Activated T-cell treated with anti-CD3 and anti-CD28 coated beads, Interleukin-2, amount 50 U/mL, for 72 hours (primary cell): ENCODE measurements at regions not wholly inside any gene's neighbourhood (a gene's known extent, or its start where the extent isn't known, plus 50 kb on each side); places are given as distances from the start of the nearest gene placed in this dataset.
"Not testable (repeated sequence)": the region's sequence is repeated elsewhere in the genome, so short reads cannot be mapped to it uniquely, and the experiment has no call there.

Experiments used
- ATAC-seq, 2 donors: fragments of 150-1000 bp; cut with Tn5 transposase; replicated peaks in 1 of 2; 2 replicates each; pipeline ENCODE4 v1.10.0; 2021; ENCODE audit warnings: moderate library complexity in 2 of 2, mild to moderate bottlenecking in 1 of 2
- DNase-seq, 2 donors: peaks; one replicate each; pipeline ENCODE4 v3.0.0; 2021 to 2022; ENCODE audit warnings: mixed read lengths in 1 of 2
- H3K27ac Mint-ChIP-seq: one replicate; pipeline ENCODE4 v1.8.0; 2022; ENCODE audit warnings: mild to moderate bottlenecking, moderate library complexity, mixed read lengths
- H3K27me3 Mint-ChIP-seq: one replicate; pipeline ENCODE4 v1.8.0; 2022; ENCODE audit warnings: low read depth, mixed read lengths
- H3K36me3 Mint-ChIP-seq, 2 donors: one replicate each; pipeline ENCODE4 v1.8.0; 2022; ENCODE audit warnings: mixed read lengths in 2 of 2, mild to moderate bottlenecking in 1 of 2; ENCODE audit not compliant: insufficient read depth in 2 of 2
- H3K4me1 Mint-ChIP-seq: one replicate; pipeline ENCODE4 v1.8.0; 2022; ENCODE audit warnings: low read depth, mixed read lengths
- H3K4me3 Mint-ChIP-seq, 2 donors: one replicate each; pipeline ENCODE4 v1.8.0; 2022; ENCODE audit warnings: mild to moderate bottlenecking in 2 of 2, mixed read lengths in 2 of 2, moderate library complexity in 2 of 2
- H3K9me3 Mint-ChIP-seq, 2 donors: one replicate each; pipeline ENCODE4 v1.8.0; 2022; ENCODE audit warnings: mixed read lengths in 2 of 2

DNA sequence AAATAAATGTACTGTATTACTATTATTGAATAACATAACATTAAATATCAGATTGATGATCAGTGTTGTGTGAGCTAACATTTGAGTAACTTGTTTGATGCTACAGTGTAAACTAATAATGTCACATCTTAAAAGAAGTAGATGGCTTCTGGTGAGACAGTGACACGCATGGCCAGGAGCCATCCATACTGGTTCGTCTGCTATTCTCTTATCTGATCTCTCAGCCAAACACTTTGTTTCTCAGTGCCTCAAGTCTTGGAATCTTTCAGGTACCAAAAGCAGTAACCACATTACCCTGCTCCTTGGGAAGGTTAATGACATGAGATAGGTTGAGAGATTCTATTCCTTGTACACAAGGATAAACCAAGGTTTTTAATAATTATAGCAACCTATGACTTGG lies 198.1 kb upstream of the IGFBP7 start:
- no peak overlapping the region for H3K27ac Mint-ChIP-seq
- no peaks in the 10 kb centered on the region for H3K36me3 Mint-ChIP-seq
- no peak overlapping the region for H3K4me3 Mint-ChIP-seq
- ATAC-seq (no peak), DNase-seq (no peak)
- no peaks in the 10 kb centered on the region for H3K4me1 Mint-ChIP-seq
- no peaks in the 10 kb centered on the region for H3K27me3 Mint-ChIP-seq
- peaks cover 1% of the 10 kb centered on the region in 2 donors for H3K9me3 Mint-ChIP-seq

DNA sequence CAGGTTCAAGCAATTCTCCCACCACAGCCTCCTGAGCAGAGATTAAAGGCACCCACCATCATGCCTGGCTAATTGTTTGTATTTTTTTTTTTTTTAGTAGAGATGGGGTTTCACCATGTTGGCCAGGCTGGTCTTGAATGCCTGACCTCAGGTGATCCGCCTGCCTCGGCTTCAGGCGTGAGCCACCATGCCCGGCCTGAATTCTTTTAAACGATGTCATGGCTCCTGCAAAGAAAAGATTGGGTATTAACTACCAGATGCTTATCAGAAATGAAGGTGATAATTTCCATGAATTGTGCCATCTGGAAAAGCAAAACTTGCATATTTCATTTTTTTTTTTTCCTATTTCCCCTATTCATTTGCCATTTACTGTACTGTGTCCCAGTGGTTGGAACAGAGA lies 195.7 kb upstream of the IGFBP7 start:
- H3K4me1 Mint-ChIP-seq, result no peaks in the 10 kb centered on the region
- no peak for DNase-seq
- H3K9me3 Mint-ChIP-seq, result peaks cover 0 to 1% of the 10 kb centered on the region in 2 donors
- H3K36me3 Mint-ChIP-seq, result no peaks in the 10 kb centered on the region
- no peaks in the 10 kb centered on the region for H3K27me3 Mint-ChIP-seq
- no peak overlapping the region for H3K27ac Mint-ChIP-seq
- no peak overlapping the region for H3K4me3 Mint-ChIP-seq
- ATAC-seq, result no peak

DNA sequence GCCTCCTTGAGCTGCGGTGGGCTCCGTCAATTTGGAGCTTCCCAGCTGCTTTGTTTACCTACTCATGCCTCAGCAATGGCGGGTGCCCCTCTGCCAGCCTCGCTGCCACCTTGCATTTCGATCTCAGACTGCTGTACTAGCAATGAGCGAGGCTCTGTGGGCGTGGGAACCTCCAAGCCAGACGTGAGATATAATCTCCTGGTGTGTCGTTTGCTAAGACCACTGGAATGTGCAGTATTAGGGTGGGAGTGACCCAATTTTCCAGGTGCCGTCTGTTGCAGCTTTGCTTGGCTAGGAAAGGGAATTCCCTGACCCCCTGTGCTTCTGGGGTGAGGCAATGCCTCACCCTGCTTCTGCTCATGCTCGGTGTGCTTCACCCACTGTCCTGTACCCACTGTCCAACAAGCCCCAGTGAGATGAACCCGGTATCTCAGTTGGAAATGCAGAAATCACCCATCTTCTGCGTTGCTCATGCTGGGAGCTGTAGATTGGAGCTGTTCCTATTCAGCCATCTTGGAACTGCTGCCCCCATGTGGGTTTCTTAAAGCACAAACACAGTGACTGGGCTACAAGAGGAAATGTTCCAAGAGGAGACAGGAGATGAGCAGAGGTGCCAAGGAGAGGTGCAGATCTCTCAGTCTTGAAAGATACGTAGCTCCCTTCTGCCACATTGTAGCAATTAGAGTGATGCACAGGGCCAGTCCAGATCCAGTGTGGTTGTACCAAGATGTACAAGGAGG lies 193.0 kb upstream of the IGFBP7 start:
- ATAC-seq (no peak), DNase-seq (no peak)
- Mint-ChIP-seq H3K27ac (no peak overlapping the region), H3K36me3 (no peaks in the 10 kb centered on the region), H3K27me3 (no peaks in the 10 kb centered on the region), H3K4me1 (no peaks in the 10 kb centered on the region), H3K9me3 (peaks cover 0 to 1% of the 10 kb centered on the region in 2 donors), H3K4me3 (no peak overlapping the region)

DNA sequence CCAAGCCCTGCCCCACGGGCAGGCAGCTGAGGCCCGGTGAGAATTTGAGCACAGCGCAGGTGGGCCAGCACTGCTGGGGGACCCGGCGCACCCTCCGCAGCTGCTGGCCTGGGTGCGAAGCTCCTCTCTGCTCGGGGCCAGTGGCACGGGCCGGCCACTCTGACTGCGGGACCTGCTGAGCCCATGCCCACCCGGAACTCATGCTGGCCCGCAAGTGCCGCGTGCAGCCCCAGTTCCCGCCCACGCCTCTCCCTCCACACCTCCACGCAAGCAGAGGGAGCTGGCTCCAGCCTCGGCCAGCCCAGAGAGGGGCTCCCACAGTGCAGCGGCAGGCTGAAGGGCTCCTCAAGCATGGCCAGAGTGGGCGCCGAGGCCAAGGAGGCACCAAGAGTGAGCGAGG lies 190.1 kb upstream of the IGFBP7 start:
- H3K4me3 Mint-ChIP-seq, DNase-seq, H3K27me3 Mint-ChIP-seq, H3K27ac Mint-ChIP-seq, ATAC-seq, H3K4me1 Mint-ChIP-seq, H3K9me3 Mint-ChIP-seq, H3K36me3 Mint-ChIP-seq: not testable (repeated sequence)

DNA sequence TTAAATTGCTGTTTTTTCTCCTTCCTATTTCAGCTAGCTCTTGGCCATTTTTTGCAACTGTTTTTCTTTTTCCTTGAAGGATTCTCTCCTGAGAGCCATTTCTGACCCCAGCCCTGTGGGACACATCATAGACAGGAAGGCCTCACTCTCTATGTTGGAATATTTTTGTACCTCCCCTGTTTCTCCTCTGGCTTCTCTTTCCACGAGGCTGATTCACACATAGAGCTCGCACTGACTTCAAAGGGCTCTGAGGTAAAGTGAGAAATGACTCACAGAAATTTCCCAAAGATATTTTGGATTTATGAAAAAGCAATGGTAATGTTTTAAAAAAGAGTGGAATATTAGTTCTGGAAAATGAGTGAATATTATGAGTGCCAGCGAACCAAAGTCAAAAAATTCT lies 181.7 kb upstream of the IGFBP7 start:
- no peak for ATAC-seq
- Mint-ChIP-seq H3K36me3 (no peaks in the 10 kb centered on the region), H3K4me1 (no peaks in the 10 kb centered on the region), H3K9me3 (peaks cover 0 to 2% of the 10 kb centered on the region in 2 donors), H3K27me3 (no peaks in the 10 kb centered on the region), H3K4me3 (no peak overlapping the region), H3K27ac (no peak overlapping the region)
- DNase-seq, result no peak

DNA sequence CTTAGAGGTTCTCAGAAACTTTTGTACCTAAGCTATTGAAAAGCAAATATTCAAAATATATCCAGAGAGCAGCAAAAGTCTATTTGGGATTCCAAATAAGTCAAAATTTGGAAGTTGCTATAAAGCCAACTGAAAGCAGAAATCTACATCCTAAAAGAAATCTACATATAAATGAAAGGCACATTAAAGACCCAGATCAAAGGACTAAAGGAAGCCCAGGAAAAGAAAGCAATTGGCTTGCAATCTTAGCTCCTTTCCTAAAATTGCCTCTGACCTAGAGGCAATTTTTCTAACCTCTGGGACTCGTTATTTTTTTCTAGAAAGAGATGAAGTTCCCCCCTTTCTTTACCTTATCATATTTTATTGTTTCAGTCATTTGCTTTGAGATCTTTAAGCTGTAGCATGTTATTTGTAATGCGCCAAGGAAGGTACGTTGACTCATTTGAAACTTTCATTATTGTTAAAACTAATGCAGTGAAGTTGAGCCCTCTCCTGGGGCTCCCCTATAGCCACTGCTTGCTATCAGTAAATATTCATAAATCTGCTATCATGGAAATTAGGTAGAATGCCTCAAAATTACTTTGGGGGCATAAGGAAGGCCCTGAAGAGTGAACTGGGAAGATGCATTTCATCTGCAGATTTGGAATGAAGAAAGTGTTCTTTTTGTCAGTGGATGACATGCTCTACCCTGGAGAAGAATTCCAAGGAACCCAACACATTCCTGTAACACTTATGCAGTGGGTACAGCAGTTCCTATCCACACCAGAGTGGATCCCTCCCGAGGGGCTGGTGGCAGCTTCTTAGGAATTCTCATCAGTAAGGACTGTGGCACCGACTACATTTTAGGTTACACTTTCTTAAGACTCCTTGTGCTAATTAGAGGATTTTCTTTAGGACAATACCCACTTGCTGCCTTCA lies 177.8 kb upstream of the IGFBP7 start:
- DNase-seq, result no peak
- peaks cover 0 to 2% of the 10 kb centered on the region in 2 donors for H3K9me3 Mint-ChIP-seq
- H3K27me3 Mint-ChIP-seq, result no peaks in the 10 kb centered on the region
- no peak overlapping the region for H3K27ac Mint-ChIP-seq
- no peak for ATAC-seq
- H3K4me3 Mint-ChIP-seq, result no peak overlapping the region
- no peaks in the 10 kb centered on the region for H3K36me3 Mint-ChIP-seq
- H3K4me1 Mint-ChIP-seq, result no peaks in the 10 kb centered on the region

DNA sequence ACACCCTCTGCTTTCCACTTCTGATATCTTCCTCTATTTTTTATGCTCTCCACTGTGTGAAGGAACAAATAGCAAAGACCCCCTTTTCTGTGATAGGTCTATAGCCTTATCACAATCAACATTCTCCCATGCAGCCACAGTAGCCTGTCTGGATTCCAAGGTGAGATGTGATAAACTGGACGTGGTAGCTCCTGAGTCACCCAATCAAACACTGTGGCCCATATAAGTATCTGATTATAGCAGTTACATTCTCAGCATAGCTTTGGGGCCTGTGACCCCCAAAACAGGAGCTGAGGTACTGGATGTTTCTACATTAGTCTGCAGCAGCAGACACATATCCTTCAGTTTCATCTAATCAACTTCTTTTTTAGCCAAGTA lies 172.7 kb upstream of the IGFBP7 start:
- Mint-ChIP-seq H3K9me3 (peaks cover 0 to 2% of the 10 kb centered on the region in 2 donors), H3K27me3 (no peaks in the 10 kb centered on the region), H3K4me3 (no peak overlapping the region), H3K27ac (no peak overlapping the region), H3K4me1 (no peaks in the 10 kb centered on the region), H3K36me3 (no peaks in the 10 kb centered on the region)
- DNase-seq (no peak), ATAC-seq (no peak)

DNA sequence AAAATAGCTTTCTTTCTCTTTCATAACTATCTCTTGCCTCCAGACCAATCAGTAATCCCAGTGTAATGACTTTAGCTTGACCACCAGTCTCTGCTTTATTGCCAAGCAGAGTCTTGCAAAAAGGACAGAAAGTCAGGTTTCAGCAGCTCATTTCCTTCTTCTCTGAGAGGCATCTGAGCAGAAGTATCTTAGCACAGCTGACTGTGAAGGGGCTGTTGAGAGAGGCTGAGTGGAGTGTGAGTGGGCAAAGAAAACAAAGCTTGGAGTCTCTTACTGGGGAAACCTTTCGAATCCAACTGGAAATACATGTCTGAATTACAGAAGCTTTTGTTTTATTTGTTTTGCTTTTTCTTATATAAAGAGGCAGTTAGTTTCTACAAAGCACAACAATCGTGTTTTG lies 170.3 kb upstream of the IGFBP7 start:
- no peak for ATAC-seq
- Mint-ChIP-seq H3K4me1 (no peaks in the 10 kb centered on the region), H3K36me3 (no peaks in the 10 kb centered on the region), H3K9me3 (no peaks in the 10 kb centered on the region), H3K27me3 (no peaks in the 10 kb centered on the region), H3K4me3 (no peak overlapping the region), H3K27ac (no peak overlapping the region)
- no peak for DNase-seq

DNA sequence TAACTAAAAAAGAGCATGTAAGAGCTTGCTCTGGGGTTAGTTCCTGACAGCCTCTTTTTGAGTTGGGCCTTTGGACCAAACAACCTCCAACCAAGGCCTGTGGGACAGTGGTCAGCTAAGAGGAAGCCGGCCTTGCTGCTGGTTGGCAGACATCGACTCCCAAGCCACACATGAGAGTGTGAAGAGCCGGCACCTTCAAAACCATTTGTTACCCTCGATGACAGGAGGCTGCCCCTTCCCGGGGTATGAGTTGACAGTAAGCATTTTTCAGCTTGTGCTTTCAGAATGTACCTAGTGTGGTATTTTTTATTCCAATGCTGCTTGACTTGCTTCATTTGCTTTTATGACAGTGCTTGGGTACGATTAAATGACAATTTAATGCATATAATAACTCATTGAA lies 168.6 kb upstream of the IGFBP7 start:
- Mint-ChIP-seq H3K9me3 (no peaks in the 10 kb centered on the region), H3K27ac (no peak overlapping the region), H3K4me1 (no peaks in the 10 kb centered on the region), H3K27me3 (no peaks in the 10 kb centered on the region), H3K36me3 (no peaks in the 10 kb centered on the region), H3K4me3 (no peak overlapping the region)
- ATAC-seq (no peak), DNase-seq (no peak)

DNA sequence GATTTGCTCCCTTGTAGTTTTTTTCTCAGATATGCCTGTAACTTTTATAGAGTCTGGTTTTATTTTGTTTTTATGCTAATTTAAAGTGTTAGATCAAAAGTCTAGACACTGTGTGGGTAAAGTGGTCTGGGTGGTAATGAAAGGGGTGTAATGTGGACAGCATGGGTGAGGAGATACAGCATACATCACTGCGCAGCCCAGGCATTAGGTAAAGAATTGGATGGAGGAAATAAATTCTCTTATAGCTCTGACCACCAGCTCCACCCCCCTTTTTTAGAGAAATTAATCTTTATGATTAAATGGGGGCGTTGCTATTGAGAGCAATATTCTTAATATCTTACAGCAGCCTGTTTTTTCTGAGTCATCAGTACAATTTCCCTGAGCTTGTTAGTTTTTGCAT lies 163.9 kb upstream of the IGFBP7 start:
- ATAC-seq, result no peak
- Mint-ChIP-seq H3K27ac (no peak overlapping the region), H3K4me1 (no peaks in the 10 kb centered on the region), H3K9me3 (no peaks in the 10 kb centered on the region), H3K36me3 (no peaks in the 10 kb centered on the region), H3K27me3 (no peaks in the 10 kb centered on the region), H3K4me3 (no peak overlapping the region)
- DNase-seq, result no peak

DNA sequence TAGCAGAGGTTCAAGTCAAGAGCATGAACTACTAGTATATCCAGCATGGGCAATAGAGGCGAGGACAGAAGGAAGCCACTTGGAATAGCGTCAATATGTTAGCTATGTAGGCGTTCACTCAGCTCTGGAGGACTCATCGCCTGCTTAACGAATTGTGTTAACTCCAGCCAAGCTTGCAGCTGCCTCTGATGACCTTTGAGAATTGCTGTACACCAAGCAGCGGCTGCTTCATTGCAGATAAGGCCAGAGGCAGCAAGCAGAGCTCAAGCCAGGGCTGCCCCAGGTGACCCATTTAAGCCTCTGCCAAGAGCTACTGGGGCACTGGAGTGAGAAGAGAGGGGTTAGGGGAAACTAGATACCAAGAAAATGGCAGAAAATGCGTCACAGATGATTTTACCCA lies 160.2 kb upstream of the IGFBP7 start:
- H3K4me1 Mint-ChIP-seq, result no peaks in the 10 kb centered on the region
- H3K9me3 Mint-ChIP-seq, result no peaks in the 10 kb centered on the region
- no peaks in the 10 kb centered on the region for H3K36me3 Mint-ChIP-seq
- DNase-seq (no peak), ATAC-seq (no peak)
- H3K27ac Mint-ChIP-seq, result no peak overlapping the region
- no peaks in the 10 kb centered on the region for H3K27me3 Mint-ChIP-seq
- H3K4me3 Mint-ChIP-seq, result no peak overlapping the region

DNA sequence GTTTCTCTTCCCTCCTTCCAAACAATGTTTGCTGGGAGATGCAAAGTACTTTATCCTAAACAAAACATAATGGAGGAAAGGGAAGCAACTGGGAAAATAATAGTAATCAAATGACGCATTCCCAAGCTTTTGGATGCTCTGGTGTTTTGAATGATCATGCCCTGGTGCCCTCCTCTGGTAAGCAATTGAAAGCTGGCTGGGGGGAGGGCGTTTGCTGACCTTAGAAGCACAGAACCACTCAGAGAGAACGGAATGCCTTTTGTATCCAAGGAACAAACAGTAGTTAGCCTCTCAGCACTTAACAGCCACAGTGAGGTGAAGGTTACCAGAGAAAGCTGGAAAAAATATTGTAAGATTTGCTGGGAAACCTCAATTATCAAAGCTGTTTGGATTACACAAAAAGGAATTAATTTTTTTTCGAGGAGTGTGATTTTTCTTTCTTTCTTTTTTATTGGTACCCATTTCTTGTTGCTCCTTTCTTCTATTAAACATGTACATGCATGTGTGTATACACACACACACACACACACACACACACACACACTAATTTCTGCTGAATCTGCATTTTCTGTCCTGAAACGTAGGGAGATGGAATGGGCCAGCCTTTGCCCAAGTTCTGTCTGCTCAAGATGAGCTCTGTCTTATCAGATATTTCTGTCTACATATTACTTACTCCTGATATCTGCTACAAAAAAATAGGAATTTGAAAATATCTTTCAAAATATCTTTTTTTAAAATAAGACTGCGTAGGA lies 155.8 kb upstream of the IGFBP7 start:
- ATAC-seq, result no peak
- no peaks in the 10 kb centered on the region for H3K27me3 Mint-ChIP-seq
- H3K4me1 Mint-ChIP-seq, result no peaks in the 10 kb centered on the region
- H3K9me3 Mint-ChIP-seq, result peaks cover 0 to 1% of the 10 kb centered on the region in 2 donors
- no peak for DNase-seq
- H3K27ac Mint-ChIP-seq, result no peak overlapping the region
- no peaks in the 10 kb centered on the region for H3K36me3 Mint-ChIP-seq
- H3K4me3 Mint-ChIP-seq, result no peak overlapping the region

DNA sequence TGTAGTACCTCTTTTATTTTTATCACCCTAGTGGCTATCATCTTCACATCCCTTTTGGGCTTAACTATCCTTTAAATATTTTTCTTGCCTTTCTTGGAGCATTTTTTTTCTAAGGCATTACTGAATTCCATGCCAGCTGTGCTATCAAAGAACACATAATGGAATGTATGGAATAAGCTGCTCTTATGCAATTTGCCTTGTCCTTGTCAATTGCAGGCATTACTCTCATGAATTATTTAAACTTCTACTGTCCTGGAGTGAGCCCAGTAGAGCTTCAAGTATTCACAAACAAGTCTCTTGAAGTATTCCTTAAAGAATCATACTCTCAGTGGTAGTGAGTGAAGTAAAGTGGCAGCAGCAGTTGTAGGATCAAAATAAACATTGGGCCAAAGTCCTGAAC lies 144.6 kb upstream of the IGFBP7 start:
- no peak overlapping the region for H3K4me3 Mint-ChIP-seq
- H3K4me1 Mint-ChIP-seq, result no peaks in the 10 kb centered on the region
- H3K27me3 Mint-ChIP-seq, result no peaks in the 10 kb centered on the region
- no peaks in the 10 kb centered on the region for H3K36me3 Mint-ChIP-seq
- DNase-seq (no peak), ATAC-seq (no peak)
- H3K27ac Mint-ChIP-seq, result no peak overlapping the region
- H3K9me3 Mint-ChIP-seq, result no peaks in the 10 kb centered on the region
